OCI-LY7 (cell line): ENCODE measurements at regions not wholly inside any gene's neighbourhood (a gene's known extent, or its start where the extent isn't known, plus 50 kb on each side); places are given as distances from the start of the nearest gene placed in this dataset.

ENCODE experiments used
- BruUV-seq: library from RNA; stranded (reverse); fragments of 400-500 nt; replicated peaks from 2 replicates; lab custom pipeline; 2021; lab: Mats Ljungman, UMichigan
- CTCF ChIA-PET: fragments of 300-600 bp; sonication (Branson Sonifier 250); formaldehyde crosslinking; loops from one replicate; lab custom pipeline; 2022; ENCODE audit warnings: antibody characterized with exemption; ENCODE audit not compliant: unreplicated experiment; lab: Charles Lee
- POLR2A ChIA-PET: fragments of 300-600 bp; sonication (Branson Sonifier 250); formaldehyde crosslinking; loops from one replicate; lab custom pipeline; 2022; ENCODE audit warnings: antibody characterized with exemption; lab: Charles Lee
- DNase-seq: peaks from one replicate; pipeline ENCODE4 v3.0.0-alpha.2; 2015; ENCODE audit warnings: low spot score
- H2AFZ ChIP-seq: fragments of 200-600 bp; sonication (generic), shearing (Covaris generic); 2 replicates; pipeline ENCODE4 v1.6.1; 2014; ENCODE audit warnings: mild to moderate bottlenecking, antibody characterized with exemption, low read length, moderate library complexity
- H3K27ac ChIP-seq: fragments of 200-600 bp; sonication (generic); 2 replicates; pipeline ENCODE4 v1.5.1; 2014; ENCODE audit warnings: mixed run types, low read depth, mild to moderate bottlenecking, moderate library complexity, low read length, inconsistent platforms; ENCODE audit not compliant: poor library complexity, severe bottlenecking
- H3K36me3 ChIP-seq: fragments of 200-600 bp; sonication (generic); 2 replicates; pipeline ENCODE4 v1.6.1; 2014; ENCODE audit warnings: mild to moderate bottlenecking, antibody characterized with exemption, low read length, moderate library complexity, mixed read lengths; ENCODE audit not compliant: insufficient read depth
- H3K4me1 ChIP-seq: fragments of 200-600 bp; sonication (generic); 2 replicates; pipeline ENCODE4 v1.5.1; 2014; ENCODE audit warnings: mild to moderate bottlenecking, low read length; ENCODE audit not compliant: insufficient read depth, poor library complexity, severe bottlenecking
- H3K4me2 ChIP-seq: fragments of 200-600 bp; sonication (generic); 2 replicates; pipeline ENCODE4 v1.6.1; 2014; ENCODE audit warnings: mild to moderate bottlenecking, low read length
- H3K4me3 ChIP-seq: fragments of 200-600 bp; sonication (generic); 2 replicates; pipeline ENCODE4 v1.5.1; 2014; ENCODE audit warnings: mild to moderate bottlenecking, low read depth, low read length; ENCODE audit not compliant: poor library complexity, severe bottlenecking
- H3K79me2 ChIP-seq: fragments of 200-600 bp; sonication (generic); 2 replicates; pipeline ENCODE4 v1.6.1; 2016; ENCODE audit warnings: low read depth, mild to moderate bottlenecking, low read length, moderate library complexity, mixed read lengths; ENCODE audit not compliant: insufficient read depth
- H3K9me2 ChIP-seq: fragments of 200-600 bp; sonication (generic); 2 replicates; pipeline ENCODE4 v1.6.1; 2016; ENCODE audit warnings: mild to moderate bottlenecking, low read length, mixed read lengths; ENCODE audit not compliant: insufficient read depth
- H3K9me3 ChIP-seq: fragments of 200-600 bp; sonication (generic); 2 replicates; pipeline ENCODE4 v1.6.1; 2014; ENCODE audit warnings: mild to moderate bottlenecking, mixed run types, low read length, mixed read lengths
- H4K20me1 ChIP-seq: fragments of 200-600 bp; sonication (generic); 2 replicates; pipeline ENCODE4 v1.6.1; 2014; ENCODE audit warnings: mild to moderate bottlenecking, antibody characterized with exemption, low read length, moderate library complexity, mixed read lengths; ENCODE audit not compliant: insufficient read depth
- CTCF ChIP-seq: fragments of 200-600 bp; sonication (generic); conservative IDR thresholded peaks from 2 replicates; pipeline ENCODE4 v1.5.1; 2014; ENCODE audit warnings: mild to moderate bottlenecking, antibody characterized with exemption, low read length, moderate library complexity, mixed read lengths
- EZH2phosphoT487 ChIP-seq: fragments of 200-600 bp; sonication (generic); IDR thresholded peaks from 2 replicates; pipeline ENCODE4 v1.6.1; 2018; ENCODE audit warnings: low read depth, borderline replicate concordance, mild to moderate bottlenecking, mixed run types, antibody characterized with exemption, low read length, moderate library complexity, mixed read lengths
- intact Hi-C: fragments of 100-400 bp; cut with micrococcal nuclease; formaldehyde crosslinking; loops from one replicate; pipeline ENCODE4 v1.10.0; 2022; ENCODE audit not compliant: unreplicated experiment

GRCh38 chr20:8967641-8968245 lies 101.1 kb upstream of the PLCB4 start:
- Histone ChIP-seq H3K27ac (no peak overlapping the region), H3K36me3 (no peaks in the 10 kb centered on the region), H4K20me1 (no peaks in the 10 kb centered on the region), H3K79me2 (no peaks in the 10 kb centered on the region), H3K4me3 (no peak overlapping the region), H3K9me2 (no peaks in the 10 kb centered on the region), H3K4me1 (no peaks in the 10 kb centered on the region), H3K4me2 (no peak overlapping the region), H2AFZ (no peak overlapping the region), H3K9me3 (no peaks in the 10 kb centered on the region)
- TF ChIP-seq EZH2phosphoT487 (no peak), CTCF (no peak)
- ChIA-PET CTCF (no interaction called here), POLR2A (no interaction called here)
- DNase-seq, result no peak
- intact Hi-C loops, result no loop called here
- no TSS peak for BruUV-seq

- no peaks in the 10 kb centered on the region for H3K9me2 ChIP-seq
- POLR2A ChIA-PET, result no interaction called here
- intact Hi-C loops, result no loop called here
- H3K27ac ChIP-seq, result no peak overlapping the region
- no peak overlapping the region for H2AFZ ChIP-seq
- no peaks in the 10 kb centered on the region for H3K79me2 ChIP-seq
- no peaks in the 10 kb centered on the region for H3K9me3 ChIP-seq
- no peak overlapping the region for H3K4me3 ChIP-seq
- no peak overlapping the region for H3K4me2 ChIP-seq
- DNase-seq, result no peak
- H4K20me1 ChIP-seq, result no peaks in the 10 kb centered on the region
- CTCF ChIA-PET, result no interaction called here
- BruUV-seq, result no TSS peak
- no peaks in the 10 kb centered on the region for H3K4me1 ChIP-seq
- no peaks in the 10 kb centered on the region for H3K36me3 ChIP-seq
- TF ChIP-seq CTCF (no peak), EZH2phosphoT487 (no peak)
These were observed 99.7 kb upstream of the PLCB4 start for GRCh38 chr20:8969146-8969583.

- Histone ChIP-seq H3K4me2 (no peak overlapping the region), H3K4me3 (no peak overlapping the region), H3K4me1 (no peaks in the 10 kb centered on the region), H3K9me2 (no peaks in the 10 kb centered on the region), H3K9me3 (no peaks in the 10 kb centered on the region), H2AFZ (no peak overlapping the region), H3K79me2 (no peaks in the 10 kb centered on the region), H4K20me1 (no peaks in the 10 kb centered on the region), H3K27ac (no peak overlapping the region), H3K36me3 (no peaks in the 10 kb centered on the region)
- TF ChIP-seq EZH2phosphoT487, result no peak
- no peak for TF ChIP-seq CTCF
- ChIA-PET POLR2A (no interaction called here), CTCF (no interaction called here)
- DNase-seq, result no peak
- intact Hi-C loops, result no loop called here
- no TSS peak for BruUV-seq
These were observed 97.1 kb upstream of the PLCB4 start for GRCh38 chr20:8971669-8972316.
